Karpas-422 (cell line): ENCODE measurements at regions not wholly inside any gene's neighbourhood (a gene's known extent, or its start where the extent isn't known, plus 50 kb on each side); places are given as distances from the start of the nearest gene placed in this dataset.

ENCODE experiments used
- DNase-seq: peaks from one replicate; pipeline ENCODE4 v3.0.0-alpha.2; 2015
- H2AFZ ChIP-seq: fragments of 200-600 bp; sonication (generic); 2 replicates; pipeline ENCODE4 v1.6.1; 2014; ENCODE audit warnings: antibody characterized with exemption, low read length, mixed read lengths
- H3K27ac ChIP-seq: fragments of 200-600 bp; sonication (generic); 2 replicates; pipeline ENCODE4 v1.5.1; 2014; ENCODE audit warnings: mild to moderate bottlenecking, low read length, moderate library complexity
- H3K27me3 ChIP-seq: fragments of 200-600 bp; sonication (generic); 2 replicates; pipeline ENCODE4 v1.6.1; 2014; ENCODE audit warnings: low read length, mixed read lengths
- H3K36me3 ChIP-seq: fragments of 200-600 bp; sonication (generic); 2 replicates; pipeline ENCODE4 v1.6.1; 2014; ENCODE audit warnings: low read length, mixed read lengths; ENCODE audit not compliant: insufficient read depth
- H3K4me1 ChIP-seq: fragments of 200-600 bp; sonication (generic); 2 replicates; pipeline ENCODE4 v1.6.1; 2014; ENCODE audit warnings: mild to moderate bottlenecking, low read length, mixed read lengths
- H3K4me2 ChIP-seq: fragments of 200-600 bp; sonication (generic); 2 replicates; pipeline ENCODE4 v1.6.1; 2014; ENCODE audit warnings: low read length, low read depth, mild to moderate bottlenecking; ENCODE audit not compliant: poor library complexity, severe bottlenecking
- H3K4me3 ChIP-seq: fragments of 200-600 bp; sonication (generic); 2 replicates; pipeline ENCODE4 v1.5.1; 2014; ENCODE audit warnings: mild to moderate bottlenecking, antibody characterized with exemption, low read length, mixed read lengths
- H3K79me2 ChIP-seq: fragments of 200-600 bp; sonication (generic); 2 replicates; pipeline ENCODE4 v1.6.1; 2014; ENCODE audit warnings: mild to moderate bottlenecking, low read length, mixed read lengths
- H3K9ac ChIP-seq: fragments of 200-600 bp; sonication (generic); 2 replicates; pipeline ENCODE4 v1.6.0; 2014; ENCODE audit warnings: low read length
- H3K9me2 ChIP-seq: fragments of 200-600 bp; sonication (generic), shearing (Covaris generic); replicated peaks from 2 replicates; pipeline ENCODE4 v1.6.0; 2014; ENCODE audit warnings: mild to moderate bottlenecking, low read length, moderate library complexity; ENCODE audit not compliant: insufficient read depth
- H3K9me3 ChIP-seq: fragments of 300-700, 200-600 bp; sonication (generic); 2 replicates; pipeline ENCODE4 v1.6.1; 2014; ENCODE audit warnings: low read length, mixed read lengths
- H4K20me1 ChIP-seq: fragments of 200-600 bp; sonication (generic); 2 replicates; pipeline ENCODE4 v1.6.1; 2014; ENCODE audit warnings: mild to moderate bottlenecking, antibody characterized with exemption, low read length, low read depth; ENCODE audit not compliant: insufficient read depth

DNA sequence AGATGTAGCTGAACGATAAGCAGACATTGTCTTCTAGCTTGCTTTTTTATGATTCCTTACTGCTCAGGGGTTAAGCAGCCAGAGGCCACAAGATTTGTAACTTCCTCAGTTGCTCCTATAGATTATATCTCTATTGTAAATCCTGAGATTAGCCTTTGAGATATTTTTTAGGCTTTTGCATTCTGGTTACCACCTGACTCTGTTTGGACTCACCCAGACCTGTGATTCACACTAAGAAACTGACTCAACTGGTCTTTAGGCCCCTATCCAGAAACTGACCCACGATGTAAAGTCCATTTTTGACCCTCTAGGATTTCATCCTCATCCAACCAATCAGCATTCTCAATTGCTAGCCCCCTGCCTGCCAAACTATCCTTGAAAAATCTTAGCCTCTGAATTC, 194.4 kb downstream of the RASSF9 start:
- Histone ChIP-seq H4K20me1 (no peaks in the 10 kb centered on the region), H3K9me2 (no peaks in the 10 kb centered on the region), H3K4me1 (no peaks in the 10 kb centered on the region), H3K9ac (no peak overlapping the region), H3K27ac (no peak overlapping the region), H3K4me2 (no peak overlapping the region), H3K27me3 (no peaks in the 10 kb centered on the region), H3K4me3 (no peak overlapping the region), H3K79me2 (no peaks in the 10 kb centered on the region), H3K9me3 (peaks cover 9% of the 10 kb centered on the region; the same call in 1 of the 2 replicates), H3K36me3 (no peaks in the 10 kb centered on the region), H2AFZ (no peak overlapping the region)
- DNase-seq = no peak

DNA sequence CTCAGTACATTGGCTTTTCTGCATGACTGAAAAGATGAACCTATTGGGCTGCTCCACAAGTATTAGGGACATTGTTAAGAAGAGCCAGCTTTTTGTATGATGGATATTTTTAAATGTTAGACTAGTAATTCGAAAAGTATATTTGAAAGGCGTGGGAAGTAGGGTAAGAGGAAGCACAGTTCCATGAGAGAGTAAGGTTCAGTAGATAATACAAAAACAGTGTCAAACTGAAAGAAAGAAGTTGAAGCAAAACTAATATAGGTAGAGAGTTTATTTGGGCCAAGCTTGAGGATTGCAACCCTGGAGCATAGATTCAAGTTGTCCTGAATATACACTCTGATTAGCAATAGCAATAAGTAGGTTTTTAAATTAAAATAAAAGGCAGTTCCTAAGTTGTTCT, 193.9 kb downstream of the RASSF9 start:
- Histone ChIP-seq H3K36me3 (no peaks in the 10 kb centered on the region), H3K27ac (no peak overlapping the region), H3K79me2 (no peaks in the 10 kb centered on the region), H3K4me1 (no peaks in the 10 kb centered on the region), H2AFZ (no peak overlapping the region), H3K4me2 (no peak overlapping the region), H3K9me3 (peaks cover 9% of the 10 kb centered on the region; the same call in 1 of the 2 replicates), H3K4me3 (no peak overlapping the region), H3K9me2 (no peaks in the 10 kb centered on the region), H4K20me1 (no peaks in the 10 kb centered on the region), H3K27me3 (no peaks in the 10 kb centered on the region), H3K9ac (no peak overlapping the region)
- DNase-seq = no peak

DNA sequence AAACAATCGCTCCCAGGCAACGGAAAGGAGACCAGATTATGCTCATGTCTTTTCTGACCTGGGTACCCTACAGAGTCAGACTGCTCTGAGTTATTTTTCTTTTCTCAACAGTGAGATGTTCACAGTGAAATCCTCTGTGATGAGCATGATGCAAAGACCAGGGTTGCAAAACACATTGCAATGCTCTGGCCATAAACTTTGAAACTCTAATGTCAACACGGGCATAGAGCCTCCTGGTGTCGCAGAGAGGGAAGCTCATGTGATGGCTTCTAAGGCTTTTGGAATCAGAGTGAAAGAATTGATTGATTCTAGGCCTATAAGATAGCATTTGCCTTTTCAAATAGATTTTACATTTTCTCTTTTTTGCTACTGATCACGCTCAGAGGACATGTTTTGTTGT, 193.4 kb downstream of the RASSF9 start:
- Histone ChIP-seq H3K9ac (no peak overlapping the region), H2AFZ (no peak overlapping the region), H3K4me2 (no peak overlapping the region), H3K9me2 (no peaks in the 10 kb centered on the region), H3K36me3 (no peaks in the 10 kb centered on the region), H3K27me3 (no peaks in the 10 kb centered on the region), H3K4me1 (no peaks in the 10 kb centered on the region), H3K4me3 (no peak overlapping the region), H3K27ac (no peak overlapping the region), H4K20me1 (no peaks in the 10 kb centered on the region), H3K9me3 (peaks cover 13% of the 10 kb centered on the region; the same call in 1 of the 2 replicates), H3K79me2 (no peaks in the 10 kb centered on the region)
- DNase-seq = no peak

DNA sequence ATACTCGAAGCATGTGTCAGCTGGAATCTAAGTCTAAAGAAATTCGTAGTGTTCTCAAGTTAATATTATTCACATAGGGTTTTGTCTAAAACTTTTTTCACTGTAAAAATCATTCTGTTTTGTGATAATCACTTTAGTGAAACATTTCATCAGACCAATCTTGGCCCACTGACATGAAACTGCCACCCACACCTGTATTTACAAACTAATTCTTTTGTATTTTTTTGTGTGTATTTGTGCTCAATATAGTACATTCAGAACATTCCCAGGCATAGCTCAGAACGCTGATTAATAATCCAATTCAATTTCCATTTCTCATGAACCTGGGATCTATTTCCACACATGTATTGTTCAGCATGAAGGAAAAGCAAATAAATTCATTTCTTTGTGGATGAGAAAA, 191.7 kb downstream of the RASSF9 start:
- Histone ChIP-seq H3K4me1 (no peaks in the 10 kb centered on the region), H3K79me2 (no peaks in the 10 kb centered on the region), H2AFZ (no peak overlapping the region), H3K27me3 (no peaks in the 10 kb centered on the region), H4K20me1 (no peaks in the 10 kb centered on the region), H3K9me3 (peaks cover 13% of the 10 kb centered on the region; the same call in 1 of the 2 replicates), H3K27ac (no peak overlapping the region), H3K9me2 (no peaks in the 10 kb centered on the region), H3K9ac (no peak overlapping the region), H3K4me3 (no peak overlapping the region), H3K36me3 (no peaks in the 10 kb centered on the region), H3K4me2 (no peak overlapping the region)
- no peak for DNase-seq

DNA sequence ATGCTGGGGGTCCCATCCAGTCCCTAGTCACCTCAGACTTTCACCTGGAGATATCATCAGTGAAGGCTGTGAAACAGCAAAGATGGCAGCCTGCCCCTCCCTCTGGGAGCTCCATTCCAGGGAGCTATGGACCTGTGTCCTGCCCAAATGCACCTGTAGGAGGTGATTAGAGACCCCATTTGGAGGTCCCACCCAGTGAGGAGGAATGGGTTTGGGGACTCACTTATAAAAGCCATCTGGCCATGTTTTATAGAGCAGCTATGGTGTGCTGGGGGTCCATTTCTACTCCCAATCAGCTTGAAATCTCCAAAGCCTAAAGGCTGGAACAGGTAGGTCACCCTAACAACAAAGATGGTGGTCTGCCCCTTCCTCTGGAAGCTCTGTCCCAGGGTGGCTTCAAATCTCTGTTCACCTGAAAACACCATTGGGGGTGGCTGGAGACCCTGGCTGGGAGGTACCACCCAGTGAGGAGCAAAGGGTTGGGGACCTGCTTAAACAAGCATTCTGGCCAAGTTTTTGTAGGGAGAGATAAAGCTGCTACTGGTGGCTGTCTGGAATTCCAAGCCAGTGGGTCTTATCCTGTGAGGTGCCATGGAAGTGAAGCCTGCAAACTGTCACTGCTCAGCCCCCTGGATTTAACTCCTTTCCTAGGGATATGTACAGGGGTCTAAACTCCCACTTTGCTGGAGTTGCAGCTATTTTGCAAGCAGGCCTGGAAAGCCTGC, 182.3 kb downstream of the RASSF9 start:
- H2AFZ ChIP-seq = no peak overlapping the region
- H3K4me1 ChIP-seq = no peaks in the 10 kb centered on the region
- H3K79me2 ChIP-seq = no peaks in the 10 kb centered on the region
- no peaks in the 10 kb centered on the region for H3K36me3 ChIP-seq
- H3K27me3 ChIP-seq = no peaks in the 10 kb centered on the region
- H3K9ac ChIP-seq = no peak overlapping the region
- no peak overlapping the region for H3K4me2 ChIP-seq
- no peaks in the 10 kb centered on the region for H3K9me2 ChIP-seq
- peaks cover 18% of the 10 kb centered on the region for H3K9me3 ChIP-seq
- H4K20me1 ChIP-seq = no peaks in the 10 kb centered on the region
- no peak overlapping the region for H3K27ac ChIP-seq
- H3K4me3 ChIP-seq = no peak overlapping the region
- no peak for DNase-seq

DNA sequence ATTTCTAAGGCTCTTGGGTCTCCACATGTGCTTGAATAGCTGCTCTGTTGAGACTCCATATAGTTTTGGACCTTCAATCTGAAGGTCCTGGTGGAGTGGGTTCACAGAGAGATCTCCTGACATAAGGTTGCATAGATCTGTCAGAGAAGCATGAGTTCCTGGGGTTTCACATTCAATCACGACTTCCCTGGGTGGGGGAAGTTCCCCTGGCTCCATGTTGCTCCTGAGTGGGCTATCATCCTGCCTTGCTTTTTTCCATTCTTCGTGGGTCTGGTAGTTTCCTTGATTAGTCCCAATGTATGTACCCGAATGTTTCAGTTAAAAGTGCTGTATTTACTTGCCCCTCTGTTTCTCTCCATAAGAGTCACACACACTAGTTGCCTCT, 181.8 kb downstream of the RASSF9 start:
- no peaks in the 10 kb centered on the region for H3K4me1 ChIP-seq
- no peaks in the 10 kb centered on the region for H3K36me3 ChIP-seq
- DNase-seq = no peak
- H4K20me1 ChIP-seq = no peaks in the 10 kb centered on the region
- no peak overlapping the region for H2AFZ ChIP-seq
- H3K4me2 ChIP-seq = no peak overlapping the region
- no peak overlapping the region for H3K4me3 ChIP-seq
- no peaks in the 10 kb centered on the region for H3K9me2 ChIP-seq
- no peaks in the 10 kb centered on the region for H3K79me2 ChIP-seq
- H3K27ac ChIP-seq = no peak overlapping the region
- H3K27me3 ChIP-seq = no peaks in the 10 kb centered on the region
- no peak overlapping the region for H3K9ac ChIP-seq
- H3K9me3 ChIP-seq = peaks cover 18% of the 10 kb centered on the region

DNA sequence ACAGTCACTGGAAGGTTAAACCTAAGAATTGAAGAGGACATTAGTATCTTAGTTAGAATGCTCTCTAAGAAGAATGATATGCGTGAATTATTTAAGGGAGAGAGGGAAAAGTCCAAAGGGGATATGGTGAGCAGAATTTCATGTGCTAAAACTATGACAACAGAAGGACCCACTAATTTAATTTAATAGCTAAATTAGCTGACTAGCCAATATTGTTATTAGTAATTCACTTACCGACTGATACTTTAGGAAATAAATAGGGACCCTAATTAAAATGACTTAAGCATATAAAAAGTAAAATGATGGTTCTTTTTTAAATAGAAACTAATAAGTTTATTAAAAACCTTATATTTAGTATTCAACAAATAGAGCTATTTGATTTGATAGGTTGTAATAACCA, 179.6 kb downstream of the RASSF9 start:
- Histone ChIP-seq H4K20me1 (no peaks in the 10 kb centered on the region), H3K27ac (no peak overlapping the region), H3K79me2 (no peaks in the 10 kb centered on the region), H3K9me2 (no peaks in the 10 kb centered on the region), H3K4me2 (no peak overlapping the region), H3K36me3 (no peaks in the 10 kb centered on the region), H3K9ac (no peak overlapping the region), H3K27me3 (no peaks in the 10 kb centered on the region), H3K4me1 (no peaks in the 10 kb centered on the region), H3K4me3 (no peak overlapping the region), H2AFZ (no peak overlapping the region), H3K9me3 (peaks cover 11% of the 10 kb centered on the region)
- no peak for DNase-seq

DNA sequence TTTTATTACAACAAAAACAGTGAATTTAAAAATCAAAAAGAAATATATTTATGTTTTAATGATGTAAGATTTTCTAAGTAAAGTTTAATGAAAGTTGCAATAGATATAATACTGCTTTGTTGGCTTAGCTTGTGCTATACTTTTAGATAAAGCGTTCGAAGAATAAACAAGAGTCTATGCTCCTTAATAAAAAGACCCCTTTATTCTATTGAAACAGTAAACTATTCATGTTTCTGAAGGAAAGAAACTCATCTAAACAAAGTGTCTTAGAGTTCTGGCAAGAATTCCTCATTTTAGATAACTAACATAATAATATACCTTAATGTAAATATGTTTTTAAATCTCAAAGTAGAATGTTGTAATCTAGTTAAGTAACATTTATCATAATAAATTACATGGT, 179.0 kb downstream of the RASSF9 start:
- Histone ChIP-seq H2AFZ (no peak overlapping the region), H3K9me2 (no peaks in the 10 kb centered on the region), H3K36me3 (no peaks in the 10 kb centered on the region), H3K9me3 (peaks cover 10% of the 10 kb centered on the region), H3K4me1 (no peaks in the 10 kb centered on the region), H3K4me3 (no peak overlapping the region), H3K27ac (no peak overlapping the region), H4K20me1 (no peaks in the 10 kb centered on the region), H3K9ac (no peak overlapping the region), H3K4me2 (no peak overlapping the region), H3K27me3 (no peaks in the 10 kb centered on the region), H3K79me2 (no peaks in the 10 kb centered on the region)
- no peak for DNase-seq
